ENCODE measurements at regions not wholly inside any gene's neighbourhood (a gene's known extent, or its start where the extent isn't known, plus 50 kb on each side); places are given as distances from the start of the nearest gene placed in this dataset.
"Not testable (repeated sequence)": the region's sequence is repeated elsewhere in the genome, so short reads cannot be mapped to it uniquely, and the experiment has no call there.

- Histone ChIP-seq H3K4me1 (no peaks in the 10 kb centered on the region), H3K36me3 (no peaks in the 10 kb centered on the region), H3K27me3 (ENCODE audit: low read depth) (no peaks in the 10 kb centered on the region), H3K27ac (replicated peaks) (no peak overlapping the region), H3K9me3 (replicated peaks) (peaks cover 26% of the 10 kb centered on the region), H3K4me3 (no peak overlapping the region)
- no peak for DNase-seq
- intact Hi-C loops (cut with micrococcal nuclease) = no loop called here
- no peak for TF ChIP-seq CTCF (IDR thresholded peaks at IDR 0.05; ENCODE audit: borderline replicate concordance)
Observed at GRCh38 chr17:31649302-31649701, 209.7 kb downstream of the COPRS start.

- no peaks in the 10 kb centered on the region for H3K27me3 ChIP-seq (ENCODE audit: low read depth)
- intact Hi-C loops (cut with micrococcal nuclease) = no loop called here
- H3K27ac ChIP-seq (replicated peaks) = no peak overlapping the region
- H3K36me3 ChIP-seq = no peaks in the 10 kb centered on the region
- H3K4me1 ChIP-seq = no peaks in the 10 kb centered on the region
- no peak for TF ChIP-seq CTCF (IDR thresholded peaks at IDR 0.05; ENCODE audit: borderline replicate concordance)
- H3K9me3 ChIP-seq (replicated peaks) = peaks cover 26% of the 10 kb centered on the region
- H3K4me3 ChIP-seq = no peak overlapping the region
- no peak for DNase-seq
Observed at GRCh38 chr17:31647661-31648060, 211.4 kb downstream of the COPRS start.

- DNase-seq = no peak
- H3K4me1 ChIP-seq = no peaks in the 10 kb centered on the region
- no peak overlapping the region for H3K4me3 ChIP-seq
- intact Hi-C loops (cut with micrococcal nuclease) = no loop called here
- H3K36me3 ChIP-seq = no peaks in the 10 kb centered on the region
- H3K27ac ChIP-seq (replicated peaks) = no peak overlapping the region
- no peaks in the 10 kb centered on the region for H3K27me3 ChIP-seq (ENCODE audit: low read depth)
- TF ChIP-seq CTCF (IDR thresholded peaks at IDR 0.05; ENCODE audit: borderline replicate concordance) = no peak
- H3K9me3 ChIP-seq (replicated peaks) = peaks cover 26% of the 10 kb centered on the region
Observed at GRCh38 chr17:31646642-31647041, 212.4 kb downstream of the COPRS start.

- H3K27me3 ChIP-seq (ENCODE audit: low read depth) = peaks cover 4% of the 10 kb centered on the region
- DNase-seq = no peak
- peaks cover 26% of the 10 kb centered on the region for H3K9me3 ChIP-seq (replicated peaks)
- H3K36me3 ChIP-seq = no peaks in the 10 kb centered on the region
- intact Hi-C loops (cut with micrococcal nuclease) = no loop called here
- no peak overlapping the region for H3K27ac ChIP-seq (replicated peaks)
- no peak overlapping the region for H3K4me3 ChIP-seq
- TF ChIP-seq CTCF (IDR thresholded peaks at IDR 0.05; ENCODE audit: borderline replicate concordance) = no peak
- H3K4me1 ChIP-seq = no peaks in the 10 kb centered on the region
Observed at GRCh38 chr17:31645351-31645750, 213.7 kb downstream of the COPRS start.

GRCh38 chr17:31631766-31632165 is 227.3 kb downstream of the COPRS start:
- H3K4me3 ChIP-seq = no peak overlapping the region
- H3K36me3 ChIP-seq = no peaks in the 10 kb centered on the region
- TF ChIP-seq CTCF (IDR thresholded peaks at IDR 0.05; ENCODE audit: borderline replicate concordance) = no peak
- intact Hi-C loops (cut with micrococcal nuclease) = no loop called here
- DNase-seq = no peak
- H3K27ac ChIP-seq (replicated peaks) = no peak overlapping the region
- H3K9me3 ChIP-seq (replicated peaks) = peaks cover 15% of the 10 kb centered on the region
- no peaks in the 10 kb centered on the region for H3K4me1 ChIP-seq
- H3K27me3 ChIP-seq (ENCODE audit: low read depth) = no peaks in the 10 kb centered on the region

GRCh38 chr17:31630866-31631265 is 228.2 kb downstream of the COPRS start:
- peaks cover 23% of the 10 kb centered on the region for H3K9me3 ChIP-seq (replicated peaks)
- intact Hi-C loops (cut with micrococcal nuclease); DNase-seq; H3K36me3 ChIP-seq; H3K4me3 ChIP-seq; H3K27me3 ChIP-seq (ENCODE audit: low read depth); H3K4me1 ChIP-seq; H3K27ac ChIP-seq (replicated peaks): not testable (repeated sequence)
